ENCODE measurements at regions not wholly inside any gene's neighbourhood (a gene's known extent, or its start where the extent isn't known, plus 50 kb on each side); places are given as distances from the start of the nearest gene placed in this dataset.

DNA sequence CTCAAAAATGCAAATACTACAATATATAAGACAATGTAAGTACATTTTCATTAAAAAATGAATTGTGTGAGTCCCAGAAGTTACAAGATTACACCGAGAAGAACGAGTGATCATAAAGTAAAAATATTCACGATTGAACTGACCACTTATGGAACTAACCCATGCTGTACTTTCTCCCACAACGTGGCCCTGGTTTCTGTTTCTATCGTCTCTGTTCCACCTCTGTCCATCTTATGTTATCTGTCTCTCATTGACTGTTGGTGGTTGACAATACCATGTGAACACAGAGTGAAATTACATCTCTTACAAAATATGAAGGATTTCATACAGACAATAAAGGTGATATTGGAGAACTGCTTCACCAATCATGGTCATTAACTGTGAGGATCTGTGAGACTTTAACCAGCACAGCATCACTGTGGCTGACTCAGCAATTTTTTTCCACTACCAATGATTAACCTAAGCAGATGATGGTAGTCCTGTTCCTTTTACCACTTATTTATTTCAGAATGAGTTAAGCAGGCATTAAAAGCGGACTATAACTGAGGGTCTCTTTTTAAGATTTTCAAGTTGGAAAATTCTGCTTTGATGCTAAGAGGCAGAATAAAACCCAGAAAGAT is 165.1 kb downstream of the TGFB2 start:
- DNase-seq (ENCODE audit: low read depth): no peak
- no peak overlapping the region for H3K4me3 ChIP-seq (ENCODE audit: low read depth, low read length)
- TF ChIP-seq POLR2A (IDR thresholded peaks at IDR 0.05; ENCODE audit: extremely low read depth, insufficient read length): no peak
- TF ChIP-seq, protein P1, sequence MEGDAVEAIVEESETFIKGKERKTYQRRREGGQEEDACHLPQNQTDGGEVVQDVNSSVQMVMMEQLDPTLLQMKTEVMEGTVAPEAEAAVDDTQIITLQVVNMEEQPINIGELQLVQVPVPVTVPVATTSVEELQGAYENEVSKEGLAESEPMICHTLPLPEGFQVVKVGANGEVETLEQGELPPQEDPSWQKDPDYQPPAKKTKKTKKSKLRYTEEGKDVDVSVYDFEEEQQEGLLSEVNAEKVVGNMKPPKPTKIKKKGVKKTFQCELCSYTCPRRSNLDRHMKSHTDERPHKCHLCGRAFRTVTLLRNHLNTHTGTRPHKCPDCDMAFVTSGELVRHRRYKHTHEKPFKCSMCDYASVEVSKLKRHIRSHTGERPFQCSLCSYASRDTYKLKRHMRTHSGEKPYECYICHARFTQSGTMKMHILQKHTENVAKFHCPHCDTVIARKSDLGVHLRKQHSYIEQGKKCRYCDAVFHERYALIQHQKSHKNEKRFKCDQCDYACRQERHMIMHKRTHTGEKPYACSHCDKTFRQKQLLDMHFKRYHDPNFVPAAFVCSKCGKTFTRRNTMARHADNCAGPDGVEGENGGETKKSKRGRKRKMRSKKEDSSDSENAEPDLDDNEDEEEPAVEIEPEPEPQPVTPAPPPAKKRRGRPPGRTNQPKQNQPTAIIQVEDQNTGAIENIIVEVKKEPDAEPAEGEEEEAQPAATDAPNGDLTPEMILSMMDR (IDR thresholded peaks at IDR 0.05; ENCODE audit: low read depth, low read length): no peak

DNA sequence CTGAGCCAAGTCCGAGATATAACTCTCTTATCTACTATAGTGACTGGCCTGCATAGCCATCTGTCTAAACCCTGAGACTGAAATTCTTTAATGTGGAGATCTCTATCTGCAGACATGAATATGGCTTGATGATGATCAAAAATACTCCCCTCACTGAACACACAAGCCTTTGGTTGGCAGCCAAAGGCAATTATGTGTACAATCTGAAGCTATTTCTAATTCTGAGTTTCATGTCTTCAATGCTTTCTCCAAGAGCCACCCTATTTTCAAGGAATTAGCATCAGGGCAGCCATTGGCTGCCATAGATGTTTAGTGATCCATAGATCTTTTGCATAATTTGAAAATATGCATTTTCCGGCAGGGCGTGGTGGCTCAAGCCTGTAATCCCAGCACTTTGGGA is 168.2 kb downstream of the TGFB2 start:
- TF ChIP-seq, protein P2, sequence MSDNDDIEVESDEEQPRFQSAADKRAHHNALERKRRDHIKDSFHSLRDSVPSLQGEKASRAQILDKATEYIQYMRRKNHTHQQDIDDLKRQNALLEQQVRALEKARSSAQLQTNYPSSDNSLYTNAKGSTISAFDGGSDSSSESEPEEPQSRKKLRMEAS (IDR thresholded peaks at IDR 0.05; ENCODE audit: low read depth, low read length): no peak
- TF ChIP-seq POLR2A (IDR thresholded peaks at IDR 0.05; ENCODE audit: extremely low read depth, insufficient read length): no peak
- TF ChIP-seq, protein P1 (IDR thresholded peaks at IDR 0.05; ENCODE audit: low read depth, low read length): no peak
- no peak for TF ChIP-seq MYC (IDR thresholded peaks at IDR 0.05; ENCODE audit: low read depth, low read length)
- H3K4me3 ChIP-seq (ENCODE audit: low read depth, low read length): no peak overlapping the region
- DNase-seq (ENCODE audit: low read depth): no peak

GRCh38 chr1:218514689-218515088 is 169.6 kb downstream of the TGFB2 start:
- TF ChIP-seq, protein P1 (IDR thresholded peaks at IDR 0.05; ENCODE audit: low read depth, low read length): no peak
- no peak for TF ChIP-seq MYC (IDR thresholded peaks at IDR 0.05; ENCODE audit: low read depth, low read length)
- TF ChIP-seq, protein P2 (IDR thresholded peaks at IDR 0.05; ENCODE audit: low read depth, low read length): no peak
- no peak for TF ChIP-seq POLR2A (IDR thresholded peaks at IDR 0.05; ENCODE audit: extremely low read depth, insufficient read length)
- H3K4me3 ChIP-seq (ENCODE audit: low read depth, low read length): no peak overlapping the region

GRCh38 chr1:218516526-218516925 is 171.4 kb downstream of the TGFB2 start:
- no peak overlapping the region for H3K4me3 ChIP-seq (ENCODE audit: low read depth, low read length)
- TF ChIP-seq, protein P1 (IDR thresholded peaks at IDR 0.05; ENCODE audit: low read depth, low read length): no peak
- TF ChIP-seq POLR2A (IDR thresholded peaks at IDR 0.05; ENCODE audit: extremely low read depth, insufficient read length) (no peak), MYC (IDR thresholded peaks at IDR 0.05; ENCODE audit: low read depth, low read length) (no peak)
- TF ChIP-seq, protein P2 (IDR thresholded peaks at IDR 0.05; ENCODE audit: low read depth, low read length): no peak
- DNase-seq (ENCODE audit: low read depth): no peak

More at GRCh38 chr1:218514689-218515088, 169.6 kb downstream of the TGFB2 start:
- DNase-seq (ENCODE audit: low read depth): no peak

GRCh38 chr1:218517459-218517858 is 172.3 kb downstream of the TGFB2 start:
- DNase-seq (ENCODE audit: low read depth): no peak
- TF ChIP-seq, protein P2 (IDR thresholded peaks at IDR 0.05; ENCODE audit: low read depth, low read length): no peak
- TF ChIP-seq MYC (IDR thresholded peaks at IDR 0.05; ENCODE audit: low read depth, low read length) (no peak), POLR2A (IDR thresholded peaks at IDR 0.05; ENCODE audit: extremely low read depth, insufficient read length) (no peak)
- TF ChIP-seq, protein P1 (IDR thresholded peaks at IDR 0.05; ENCODE audit: low read depth, low read length): no peak
- no peak overlapping the region for H3K4me3 ChIP-seq (ENCODE audit: low read depth, low read length)

Measured in NB4 (cell line).